Ovary (tissue), 7 donors: ENCODE measurements at regions not wholly inside any gene's neighbourhood (a gene's known extent, or its start where the extent isn't known, plus 50 kb on each side); places are given as distances from the start of the nearest gene placed in this dataset.

Experiments
- DNase-seq, 5 donors: peaks; one replicate each; pipeline ENCODE4 v3.0.0-alpha.2; 2019 to 2020
- H3K27ac ChIP-seq, 2 donors: fragments of 200-600 bp; one replicate each; pipeline versions ENCODE4 v1.5.1 to v1.8.0; 2019 to 2022
- H3K27me3 ChIP-seq: fragments of 200-600 bp; one replicate; pipeline ENCODE4 v1.8.0; 2022
- H3K36me3 ChIP-seq: fragments of 200-600 bp; sonication (generic); one replicate; pipeline ENCODE4 v1.5.1; 2019
- H3K4me1 ChIP-seq: one replicate; pipeline ENCODE4 v1.8.1; 2013; ENCODE audit warnings: mild to moderate bottlenecking, moderate library complexity; ENCODE audit not compliant: insufficient read depth
- H3K4me3 ChIP-seq: fragments of 200-600 bp; sonication (generic); one replicate; pipeline ENCODE4 v1.5.1; 2017
- H3K9me3 ChIP-seq, 2 donors: fragments of 200-600 bp in 1 of 2; sonication (generic) in 1 of 2; one replicate each; pipeline versions ENCODE4 v1.5.1 to v1.8.1; 2013 to 2019; ENCODE audit warnings: mild to moderate bottlenecking in 1 of 2, moderate library complexity in 1 of 2
- EP300 ChIP-seq: sonication (generic); formaldehyde crosslinking; IDR thresholded peaks from one replicate; pipeline ENCODE4 v1.6.1; 2017; ENCODE audit warnings: antibody characterized with exemption
- POLR2A ChIP-seq: fragments of 450-650 bp; IDR thresholded peaks from one replicate; pipeline ENCODE4 v1.6.1; 2017; ENCODE audit warnings: antibody characterized with exemption, mild to moderate bottlenecking, moderate library complexity
- WGBS, 3 donors: extraction: QIAGEN DNeasy Blood & Tissue Kit in 1 of 3; methylation state at CpG; one replicate each; pipeline versions ENCODE4 v1.1.5 to v1.1.7; 2013 to 2017; 5-methylcytosine and 5-hydroxymethylcytosine counted together
- intact Hi-C, 4 donors: fragments of 100-400 bp; cut with DNase I; formaldehyde crosslinking; loops; one replicate each; pipeline versions ENCODE4 v1.11.0 to v1.15.1; 2022 to 2023
- TF ChIP-seq, protein P1 (sequence below), 3 donors: fragments of 450-650 bp in 2 of 3; fragments of 200-600 bp in 1 of 3; IDR thresholded peaks; one replicate each; pipeline versions ENCODE4 v1.5.1 to v1.8.0; 2016 to 2022; ENCODE audit warnings: antibody characterized with exemption in 3 of 3, mild to moderate bottlenecking in 1 of 3
- donor health status: DM: no; HTN: no; CAD: no; lungs with moderate emphysema.
- donor health status: DM: no; HTN: no; CAD: no.
- donor health status: Bipolar disorder and iron deficiency.
- donor health status: DM: no; HTN: no; CAD: no.
- donor health status: DM: yes; HTN: yes; CAD: no.

DNA sequence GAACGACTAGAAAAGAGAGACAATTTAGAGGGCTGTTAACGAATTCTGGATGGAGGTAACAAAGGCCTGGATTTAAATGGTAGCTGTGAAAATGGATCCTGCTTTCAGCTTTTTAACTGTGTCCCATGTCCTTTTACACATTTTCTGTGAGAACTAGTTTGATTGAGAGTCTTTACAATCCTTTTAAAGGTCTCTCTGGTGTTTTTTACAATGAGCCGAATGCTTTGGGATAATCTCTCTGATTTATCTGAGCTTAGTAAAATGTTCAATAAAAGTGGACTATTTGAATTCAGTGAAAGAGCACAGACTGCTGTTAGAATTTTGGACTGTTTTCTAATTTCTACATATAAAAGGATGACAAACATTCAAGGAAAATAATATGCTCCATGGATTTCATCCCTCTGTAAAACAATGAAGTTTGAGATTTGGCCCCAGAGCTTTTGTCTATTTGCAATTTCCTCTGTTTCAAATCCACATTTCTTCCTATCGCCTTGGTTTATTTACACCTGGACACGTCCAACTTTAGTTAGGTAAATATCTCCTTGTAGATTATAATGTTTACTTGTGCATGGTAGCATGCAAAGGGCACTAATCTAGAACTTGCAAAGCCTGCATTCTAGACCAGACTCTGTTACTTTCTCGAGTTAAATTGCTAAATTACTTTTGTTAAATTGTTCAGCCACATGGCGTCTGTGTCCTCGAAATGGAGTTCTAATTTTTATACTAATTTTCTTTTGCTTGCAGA is 871.0 kb upstream of the CITED2 start:
- TF ChIP-seq, protein P1, sequence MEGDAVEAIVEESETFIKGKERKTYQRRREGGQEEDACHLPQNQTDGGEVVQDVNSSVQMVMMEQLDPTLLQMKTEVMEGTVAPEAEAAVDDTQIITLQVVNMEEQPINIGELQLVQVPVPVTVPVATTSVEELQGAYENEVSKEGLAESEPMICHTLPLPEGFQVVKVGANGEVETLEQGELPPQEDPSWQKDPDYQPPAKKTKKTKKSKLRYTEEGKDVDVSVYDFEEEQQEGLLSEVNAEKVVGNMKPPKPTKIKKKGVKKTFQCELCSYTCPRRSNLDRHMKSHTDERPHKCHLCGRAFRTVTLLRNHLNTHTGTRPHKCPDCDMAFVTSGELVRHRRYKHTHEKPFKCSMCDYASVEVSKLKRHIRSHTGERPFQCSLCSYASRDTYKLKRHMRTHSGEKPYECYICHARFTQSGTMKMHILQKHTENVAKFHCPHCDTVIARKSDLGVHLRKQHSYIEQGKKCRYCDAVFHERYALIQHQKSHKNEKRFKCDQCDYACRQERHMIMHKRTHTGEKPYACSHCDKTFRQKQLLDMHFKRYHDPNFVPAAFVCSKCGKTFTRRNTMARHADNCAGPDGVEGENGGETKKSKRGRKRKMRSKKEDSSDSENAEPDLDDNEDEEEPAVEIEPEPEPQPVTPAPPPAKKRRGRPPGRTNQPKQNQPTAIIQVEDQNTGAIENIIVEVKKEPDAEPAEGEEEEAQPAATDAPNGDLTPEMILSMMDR (IDR thresholded peaks at IDR 0.05), result no peak
- TF ChIP-seq POLR2A (no peak), EP300 (no peak)
- WGBS, 3 donors, result 89 to 90% (median 89%) methylated on average over 8 of the region's 8 CpGs
- Histone ChIP-seq H3K4me1 (no peaks in the 10 kb centered on the region), H3K9me3 (no peaks in the 10 kb centered on the region), H3K4me3 (no peak overlapping the region), H3K27ac (no peak overlapping the region), H3K36me3 (no peaks in the 10 kb centered on the region), H3K27me3 (no peaks in the 10 kb centered on the region)
- intact Hi-C loops, result loop anchor here in 1 of 4 donors (10.0 kb wide), 1 partner anchor 1889 kb away; the partner anchor contains the start of gene GJE1
- DNase-seq, result no peak

GRCh38 chr6:140237251-140237650 is 862.8 kb upstream of the CITED2 start:
- Histone ChIP-seq H3K36me3 (no peaks in the 10 kb centered on the region), H3K4me1 (no peaks in the 10 kb centered on the region), H3K27me3 (no peaks in the 10 kb centered on the region), H3K4me3 (no peak overlapping the region), H3K9me3 (no peaks in the 10 kb centered on the region), H3K27ac (no peak overlapping the region)
- TF ChIP-seq EP300, result no peak
- TF ChIP-seq POLR2A, result no peak
- TF ChIP-seq, protein P1 (IDR thresholded peaks at IDR 0.05), result no peak
- WGBS, 3 donors, result 83 to 88% (median 83%) methylated on average over 3 of the region's 3 CpGs
- intact Hi-C loops, result no loop called here
- DNase-seq, result no peak

DNA sequence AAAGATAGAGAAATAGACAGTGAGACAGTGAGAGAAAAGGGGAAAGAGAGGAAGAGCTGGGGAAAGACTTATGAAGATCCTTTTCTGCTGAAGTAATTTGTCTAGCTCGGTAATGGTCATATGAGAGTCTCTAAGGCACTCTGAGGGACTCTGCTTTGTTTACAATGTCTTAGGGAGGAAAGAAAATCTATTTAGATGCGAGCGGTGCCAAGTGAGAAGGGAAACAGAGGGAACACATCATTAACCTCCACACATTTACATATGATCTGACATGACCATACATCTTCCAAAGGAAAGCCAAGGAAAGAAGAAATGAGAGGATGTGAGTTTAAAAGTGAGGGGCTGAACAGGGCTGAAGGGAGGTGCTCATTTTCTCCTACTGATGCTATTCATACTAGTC is 862.3 kb upstream of the CITED2 start:
- WGBS, 3 donors, result 86 to 90% (median 88%) methylated on average over 3 of the region's 3 CpGs
- no peaks in the 10 kb centered on the region for H3K36me3 ChIP-seq
- no peak overlapping the region for H3K4me3 ChIP-seq
- no peaks in the 10 kb centered on the region for H3K4me1 ChIP-seq
- intact Hi-C loops, result no loop called here
- DNase-seq, result no peak
- H3K27ac ChIP-seq, result no peak overlapping the region
- no peaks in the 10 kb centered on the region for H3K9me3 ChIP-seq
- H3K27me3 ChIP-seq, result no peaks in the 10 kb centered on the region
- TF ChIP-seq POLR2A, result no peak
- TF ChIP-seq, protein P1 (IDR thresholded peaks at IDR 0.05), result no peak
- no peak for TF ChIP-seq EP300

GRCh38 chr6:140230282-140230681 is 855.8 kb upstream of the CITED2 start:
- intact Hi-C loops, result no loop called here
- Histone ChIP-seq H3K27me3 (no peaks in the 10 kb centered on the region), H3K4me3 (no peak overlapping the region), H3K36me3 (no peaks in the 10 kb centered on the region), H3K4me1 (no peaks in the 10 kb centered on the region), H3K27ac (no peak overlapping the region), H3K9me3 (no peaks in the 10 kb centered on the region)
- WGBS, 3 donors, result 67 to 74% (median 68%) methylated on average over 2 of the region's 2 CpGs
- DNase-seq, result no peak
- TF ChIP-seq, protein P1 (IDR thresholded peaks at IDR 0.05), result no peak
- TF ChIP-seq EP300, result no peak
- no peak for TF ChIP-seq POLR2A
